Fibroblast of gingiva (primary cell): ENCODE measurements at regions not wholly inside any gene's neighbourhood (a gene's known extent, or its start where the extent isn't known, plus 50 kb on each side); places are given as distances from the start of the nearest gene placed in this dataset.
A peak's percentile ranks its signal among the peaks of the same experiment; 100 is the strongest.
"Not testable (repeated sequence)": the region's sequence is repeated elsewhere in the genome, so short reads cannot be mapped to it uniquely, and the experiment has no call there.

Source experiments
- DNase-seq: peaks from one replicate; pipeline ENCODE4 v3.0.0-alpha.2; 2011; ENCODE audit warnings: low read depth

GRCh38 chr3:154902495-154902894, 177.6 kb upstream of the MME start:
- DNase-seq: peak; percentile 4

- DNase-seq: no peak
These were observed 178.8 kb upstream of the MME start for GRCh38 chr3:154901278-154901677.

- no peak for DNase-seq
These were observed 179.3 kb upstream of the MME start for GRCh38 chr3:154900816-154901215.

GRCh38 chr3:154898916-154899315, 181.2 kb upstream of the MME start:
- DNase-seq: no peak

GRCh38 chr3:154898443-154898842, 181.7 kb upstream of the MME start:
- DNase-seq: peak; percentile 24

- DNase-seq: no peak
These were observed 186.3 kb upstream of the MME start for GRCh38 chr3:154893813-154894212.

- no peak for DNase-seq
These were observed 190.9 kb upstream of the MME start for GRCh38 chr3:154889227-154889634.

- no peak for DNase-seq
These were observed 192.2 kb upstream of the MME start for GRCh38 chr3:154887869-154888268.

GRCh38 chr3:154886437-154886836, 193.7 kb upstream of the MME start:
- DNase-seq: peak; percentile 99

- DNase-seq: no peak
These were observed 194.7 kb upstream of the MME start for GRCh38 chr3:154885418-154885817.

GRCh38 chr3:154884952-154885351, 195.2 kb upstream of the MME start:
- DNase-seq: peak; percentile 90

GRCh38 chr3:154875142-154875541, 205.0 kb upstream of the MME start:
- DNase-seq: no peak

GRCh38 chr3:154872696-154873095, 207.4 kb upstream of the MME start:
- DNase-seq: no peak

GRCh38 chr3:154872074-154872473, 208.0 kb upstream of the MME start:
- no peak for DNase-seq

- peak; percentile 65 for DNase-seq
These were observed 215.2 kb upstream of the MME start for GRCh38 chr3:154864947-154865346.

- no peak for DNase-seq
These were observed 217.9 kb upstream of the MME start for GRCh38 chr3:154862265-154862664.

GRCh38 chr3:154852998-154853397, 227.1 kb upstream of the MME start:
- not testable (repeated sequence) for DNase-seq

GRCh38 chr3:154852515-154852914, 227.6 kb upstream of the MME start:
- DNase-seq: no peak

GRCh38 chr3:154851644-154852043, 228.5 kb upstream of the MME start:
- DNase-seq: no peak

GRCh38 chr3:154850921-154851320, 229.2 kb upstream of the MME start:
- DNase-seq: no peak

GRCh38 chr3:154849408-154849807, 230.7 kb upstream of the MME start:
- no peak for DNase-seq

GRCh38 chr3:154844863-154845262, 235.3 kb upstream of the MME start:
- no peak for DNase-seq

- DNase-seq: no peak
These were observed 236.5 kb upstream of the MME start for GRCh38 chr3:154843647-154844046.

GRCh38 chr3:154842536-154842935, 237.6 kb upstream of the MME start:
- peak; percentile 22 for DNase-seq

GRCh38 chr3:154835639-154836038, 244.5 kb upstream of the MME start:
- no peak for DNase-seq
